HL-60 (cell line): ENCODE measurements at regions not wholly inside any gene's neighbourhood (a gene's known extent, or its start where the extent isn't known, plus 50 kb on each side); places are given as distances from the start of the nearest gene placed in this dataset.

Experiments used
- CTCF ChIP-seq: IDR thresholded peaks from one replicate; pipeline ENCODE4 v1.5.1; 2011; ENCODE audit warnings: low read length, control low read depth, inconsistent platforms; ENCODE audit not compliant: insufficient read depth
- GABPA ChIP-seq: IDR thresholded peaks from 2 replicates; pipeline ENCODE4 v1.6.1; 2012; ENCODE audit warnings: low read depth
- POLR2AphosphoS5 ChIP-seq: IDR thresholded peaks from 2 replicates; pipeline ENCODE4 v1.6.1; 2012; ENCODE audit warnings: low read depth
- REST ChIP-seq: IDR thresholded peaks from 2 replicates; pipeline ENCODE4 v1.6.1; 2012; ENCODE audit warnings: low read depth; ENCODE audit not compliant: insufficient replicate concordance

- TF ChIP-seq CTCF (no peak), POLR2AphosphoS5 (no peak), GABPA (no peak), REST (no peak)
These were observed 95.4 kb upstream of the SFRP2 start for GRCh38 chr4:153884325-153884724.
